ENCODE measurements at regions not wholly inside any gene's neighbourhood (a gene's known extent, or its start where the extent isn't known, plus 50 kb on each side); places are given as distances from the start of the nearest gene placed in this dataset.

- ATAC-seq (ENCODE audit: low read depth) = no peak
- no peak for TF ChIP-seq CTCF (IDR thresholded peaks at IDR 0.05; ENCODE audit: poor library complexity, severe bottlenecking)
- Histone ChIP-seq H3K4me3 (ENCODE audit: severe bottlenecking) (no peak overlapping the region), H3K27me3 (ENCODE audit: insufficient read depth, poor library complexity, severe bottlenecking) (no peaks in the 10 kb centered on the region), H3K27ac (ENCODE audit: poor library complexity, severe bottlenecking) (no peak overlapping the region), H3K9me3 (ENCODE audit: severe bottlenecking) (peaks cover 2% of the 10 kb centered on the region), H3K4me1 (ENCODE audit: insufficient read depth, poor library complexity, severe bottlenecking) (no peaks in the 10 kb centered on the region), H3K36me3 (ENCODE audit: low read depth) (no peaks in the 10 kb centered on the region)
- no peak for DNase-seq (ENCODE audit: low spot score)
These were observed 185.0 kb upstream of the TCERG1L start for GRCh38 chr10:131496351-131497052.

GRCh38 chr10:131499566-131499965, 188.0 kb upstream of the TCERG1L start:
- H3K36me3 ChIP-seq (ENCODE audit: low read depth) = no peaks in the 10 kb centered on the region
- H3K4me3 ChIP-seq (ENCODE audit: severe bottlenecking) = no peak overlapping the region
- no peaks in the 10 kb centered on the region for H3K27me3 ChIP-seq (ENCODE audit: insufficient read depth, poor library complexity, severe bottlenecking)
- no peak for TF ChIP-seq CTCF (IDR thresholded peaks at IDR 0.05; ENCODE audit: poor library complexity, severe bottlenecking)
- H3K9me3 ChIP-seq (ENCODE audit: severe bottlenecking) = peaks cover 12% of the 10 kb centered on the region
- ATAC-seq (ENCODE audit: low read depth) = no peak
- no peak overlapping the region for H3K27ac ChIP-seq (ENCODE audit: poor library complexity, severe bottlenecking)
- no peak for DNase-seq (ENCODE audit: low spot score)
- H3K4me1 ChIP-seq (ENCODE audit: insufficient read depth, poor library complexity, severe bottlenecking) = no peaks in the 10 kb centered on the region

- Histone ChIP-seq H3K9me3 (ENCODE audit: severe bottlenecking) (peaks cover 12% of the 10 kb centered on the region), H3K27ac (ENCODE audit: poor library complexity, severe bottlenecking) (no peak overlapping the region), H3K4me1 (ENCODE audit: insufficient read depth, poor library complexity, severe bottlenecking) (no peaks in the 10 kb centered on the region), H3K4me3 (ENCODE audit: severe bottlenecking) (no peak overlapping the region), H3K36me3 (ENCODE audit: low read depth) (no peaks in the 10 kb centered on the region), H3K27me3 (ENCODE audit: insufficient read depth, poor library complexity, severe bottlenecking) (no peaks in the 10 kb centered on the region)
- ATAC-seq (ENCODE audit: low read depth) = no peak
- DNase-seq (ENCODE audit: low spot score) = no peak
- TF ChIP-seq CTCF (IDR thresholded peaks at IDR 0.05; ENCODE audit: poor library complexity, severe bottlenecking) = no peak
These were observed 188.7 kb upstream of the TCERG1L start for GRCh38 chr10:131500181-131500580.

GRCh38 chr10:131500892-131501291, 189.4 kb upstream of the TCERG1L start:
- H3K4me3 ChIP-seq (ENCODE audit: severe bottlenecking) = no peak overlapping the region

More at GRCh38 chr10:131500892-131501291, 189.4 kb upstream of the TCERG1L start:
- no peak for DNase-seq (ENCODE audit: low spot score)
- Histone ChIP-seq H3K36me3 (ENCODE audit: low read depth) (no peaks in the 10 kb centered on the region), H3K27me3 (ENCODE audit: insufficient read depth, poor library complexity, severe bottlenecking) (no peaks in the 10 kb centered on the region), H3K27ac (ENCODE audit: poor library complexity, severe bottlenecking) (no peak overlapping the region), H3K9me3 (ENCODE audit: severe bottlenecking) (peaks cover 12% of the 10 kb centered on the region), H3K4me1 (ENCODE audit: insufficient read depth, poor library complexity, severe bottlenecking) (no peaks in the 10 kb centered on the region)
- no peak for TF ChIP-seq CTCF (IDR thresholded peaks at IDR 0.05; ENCODE audit: poor library complexity, severe bottlenecking)
- ATAC-seq (ENCODE audit: low read depth) = no peak
